GM13977 (cell line): ENCODE measurements at regions not wholly inside any gene's neighbourhood (a gene's known extent, or its start where the extent isn't known, plus 50 kb on each side); places are given as distances from the start of the nearest gene placed in this dataset.

Source experiments
- DNase-seq: peaks from one replicate; pipeline ENCODE4 v3.0.0; 2012; ENCODE audit warnings: low spot score
- in situ Hi-C: fragments of 300-500 bp; cut with MboI; formaldehyde crosslinking; loops from one replicate; pipeline ENCODE4 v1.12.0; 2022; ENCODE audit warnings: low sequenced_read_pairs, low pct_unique_long_range_greater_than_20kb, mixed read lengths, inconsistent platforms; ENCODE audit not compliant: unreplicated experiment
- TF ChIP-seq, protein P1 (sequence below): IDR thresholded peaks from 2 replicates; pipeline ENCODE4 v1.5.1; 2012; ENCODE audit warnings: mild to moderate bottlenecking, control low read depth; ENCODE audit not compliant: insufficient read depth; ENCODE audit errors: extremely low read depth, missing control alignments

DNA sequence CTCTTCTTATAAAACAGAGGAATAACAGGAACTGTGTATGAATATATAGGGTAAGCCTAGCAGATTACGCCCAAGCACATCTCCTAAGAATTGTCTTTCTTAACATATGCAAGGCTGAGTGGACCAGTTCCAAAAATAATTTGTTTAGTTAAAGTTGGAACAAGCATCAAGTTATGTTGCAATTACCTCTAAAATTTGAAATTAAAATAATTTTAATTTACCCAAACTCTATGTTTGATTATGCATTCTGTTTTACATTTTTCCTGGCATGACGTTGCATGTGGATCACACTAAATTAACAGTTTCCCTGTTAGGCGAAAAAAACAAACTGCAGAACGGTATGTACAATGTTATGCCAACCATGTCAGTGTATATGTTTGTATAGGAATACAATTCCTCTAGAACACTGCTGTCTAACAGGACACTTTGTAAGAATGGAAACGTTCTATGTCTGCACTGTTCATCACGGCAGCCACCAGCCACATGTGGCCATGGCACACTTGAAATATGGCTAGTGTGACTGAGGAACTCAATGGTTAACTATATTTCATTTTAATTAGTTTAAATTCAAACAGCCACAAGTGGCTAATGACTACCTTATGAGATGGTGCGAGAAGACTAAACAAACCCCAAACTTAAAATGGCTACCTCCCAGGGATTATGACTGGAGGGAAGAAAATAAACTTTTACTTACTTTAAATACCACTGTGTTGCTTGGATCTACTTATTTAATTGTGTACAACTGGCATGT is 281.1 kb upstream of the KLF14 start:
- no peak for DNase-seq
- in situ Hi-C loops, result no loop called here
- TF ChIP-seq, protein P1, sequence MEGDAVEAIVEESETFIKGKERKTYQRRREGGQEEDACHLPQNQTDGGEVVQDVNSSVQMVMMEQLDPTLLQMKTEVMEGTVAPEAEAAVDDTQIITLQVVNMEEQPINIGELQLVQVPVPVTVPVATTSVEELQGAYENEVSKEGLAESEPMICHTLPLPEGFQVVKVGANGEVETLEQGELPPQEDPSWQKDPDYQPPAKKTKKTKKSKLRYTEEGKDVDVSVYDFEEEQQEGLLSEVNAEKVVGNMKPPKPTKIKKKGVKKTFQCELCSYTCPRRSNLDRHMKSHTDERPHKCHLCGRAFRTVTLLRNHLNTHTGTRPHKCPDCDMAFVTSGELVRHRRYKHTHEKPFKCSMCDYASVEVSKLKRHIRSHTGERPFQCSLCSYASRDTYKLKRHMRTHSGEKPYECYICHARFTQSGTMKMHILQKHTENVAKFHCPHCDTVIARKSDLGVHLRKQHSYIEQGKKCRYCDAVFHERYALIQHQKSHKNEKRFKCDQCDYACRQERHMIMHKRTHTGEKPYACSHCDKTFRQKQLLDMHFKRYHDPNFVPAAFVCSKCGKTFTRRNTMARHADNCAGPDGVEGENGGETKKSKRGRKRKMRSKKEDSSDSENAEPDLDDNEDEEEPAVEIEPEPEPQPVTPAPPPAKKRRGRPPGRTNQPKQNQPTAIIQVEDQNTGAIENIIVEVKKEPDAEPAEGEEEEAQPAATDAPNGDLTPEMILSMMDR, result no peak

DNA sequence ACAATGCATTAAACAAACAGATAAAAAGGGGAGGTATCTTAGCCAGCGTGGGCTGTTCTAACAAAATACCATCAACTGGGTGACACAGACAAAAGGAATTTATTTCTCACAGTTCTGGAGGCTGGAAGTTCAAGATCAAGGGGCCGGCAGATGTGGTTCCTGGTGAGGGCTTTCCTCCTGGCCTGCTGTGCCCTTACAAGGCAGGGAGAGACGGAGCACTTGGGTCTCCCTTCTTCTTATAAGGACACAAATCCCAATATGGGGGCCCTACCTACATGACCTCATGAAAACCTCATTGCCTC is 281.6 kb upstream of the KLF14 start:
- in situ Hi-C loops, result no loop called here
- TF ChIP-seq, protein P1, result no peak

DNA sequence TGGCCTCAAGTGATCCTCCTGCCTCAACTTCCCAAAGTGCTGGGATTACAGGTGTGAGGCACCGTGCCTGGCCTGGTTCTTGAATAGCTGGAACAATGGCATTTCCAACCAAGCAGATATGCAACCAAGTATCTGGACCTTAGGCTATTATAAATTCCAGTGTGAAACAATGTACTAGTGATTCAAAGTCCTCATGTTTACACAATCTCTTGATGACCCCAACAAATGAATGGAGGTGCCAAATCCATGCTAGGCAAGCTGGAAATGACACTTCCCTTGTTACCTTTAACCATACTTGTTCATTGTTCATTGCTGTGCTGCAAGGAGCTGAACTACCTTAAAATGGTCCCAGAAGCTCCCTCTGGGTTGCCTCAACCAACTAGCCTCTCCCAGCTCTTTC is 282.2 kb upstream of the KLF14 start:
- in situ Hi-C loops, result no loop called here
- TF ChIP-seq, protein P1, result no peak
- no peak for DNase-seq

More for the DNA sequence above, 281.6 kb upstream of the KLF14 start:
- DNase-seq, result no peak

DNA sequence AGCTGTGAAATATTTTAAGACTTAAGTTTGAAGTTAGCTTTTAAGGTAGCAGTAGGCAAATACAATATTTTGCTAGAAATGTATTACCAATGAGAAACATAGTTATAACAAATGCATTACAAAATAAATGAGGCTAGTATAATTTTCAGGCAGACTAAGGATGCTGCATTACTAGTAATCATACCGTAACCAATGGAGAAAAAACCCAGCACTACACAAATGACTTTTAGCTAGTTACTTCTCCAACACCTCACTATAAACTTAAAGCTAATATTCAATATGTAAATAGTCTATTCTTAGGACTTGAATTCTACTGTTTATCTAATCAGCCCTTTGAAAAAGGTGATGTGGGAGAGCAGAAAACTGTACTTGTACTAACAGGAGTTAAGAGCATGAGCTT is 285.3 kb upstream of the KLF14 start:
- no peak for DNase-seq
- TF ChIP-seq, protein P1, result no peak
- in situ Hi-C loops, result no loop called here

DNA sequence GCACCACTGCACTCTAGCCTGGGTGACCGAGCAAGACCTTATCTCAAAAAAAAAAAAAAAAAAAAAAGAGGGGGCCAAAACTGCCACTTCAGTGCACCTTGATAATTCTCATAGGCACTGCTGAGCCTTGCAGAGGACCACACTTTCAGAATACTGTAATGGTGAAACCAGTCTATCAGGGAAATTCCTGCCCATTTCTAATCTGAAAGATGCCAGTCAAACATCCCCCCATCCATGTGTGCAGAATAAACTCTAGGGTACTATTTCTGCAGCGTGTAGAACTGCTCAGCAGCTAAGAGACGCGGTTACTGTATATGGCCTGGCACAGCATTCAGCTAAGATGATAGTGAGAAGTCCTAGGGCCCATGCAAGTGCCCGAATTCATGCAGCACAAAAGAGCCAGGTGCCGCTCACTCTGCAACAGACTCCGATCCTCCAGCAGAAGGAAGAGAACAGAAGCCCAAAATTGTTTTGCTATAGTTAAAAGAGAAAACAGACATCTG is 286.8 kb upstream of the KLF14 start:
- TF ChIP-seq, protein P1, result no peak
- in situ Hi-C loops, result no loop called here
- DNase-seq, result no peak

DNA sequence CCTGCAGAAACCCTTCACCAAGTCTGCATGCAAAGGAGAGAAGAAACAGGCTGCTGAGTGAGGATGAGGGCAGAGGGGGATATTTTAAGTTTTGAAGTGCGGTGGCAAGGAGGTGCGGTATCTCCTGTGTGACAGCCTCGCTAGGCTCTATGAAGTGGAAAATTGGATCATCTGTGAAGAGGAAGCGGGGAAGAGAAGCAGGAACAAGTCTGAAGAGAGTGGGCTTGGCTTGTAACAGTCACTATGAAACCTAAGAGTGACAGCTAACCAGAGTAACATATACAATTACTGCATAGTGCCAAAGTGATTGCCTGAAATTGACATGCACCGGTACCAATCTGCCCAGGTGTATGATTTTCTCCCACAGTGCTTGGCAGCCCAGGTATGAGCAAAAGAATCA is 287.5 kb upstream of the KLF14 start:
- in situ Hi-C loops, result no loop called here
- TF ChIP-seq, protein P1, result no peak
- no peak for DNase-seq
